ENCODE measurements at regions not wholly inside any gene's neighbourhood (a gene's known extent, or its start where the extent isn't known, plus 50 kb on each side); places are given as distances from the start of the nearest gene placed in this dataset.

- H3K9me3 ChIP-seq = no peaks in the 10 kb centered on the region
- no peak overlapping the region for H3K27ac ChIP-seq
- intact Hi-C loops (cut with DNase I; ENCODE audit: low total_unique reads) = no loop called here
- in situ Hi-C loops (cut with MboI; ENCODE audit: low pct_ligation_motif_present in 1 of 4, low pct_unique_long_range_greater_than_20kb in 1 of 4, low sequenced_read_pairs in 3 of 4) = no loop called here
- no peaks in the 10 kb centered on the region for H3K27me3 ChIP-seq
- no peaks in the 10 kb centered on the region for H3K4me1 ChIP-seq
- 58 to 89% methylated on average over 2 to 3 of the region's 3 CpGs for WGBS, 2 donors (ENCODE audit: low coverage in 1 of 2)
- no peaks in the 10 kb centered on the region for H3K36me3 ChIP-seq
- no peak for TF ChIP-seq POLR2A (IDR thresholded peaks at IDR 0.05)
- TF ChIP-seq CTCF (IDR thresholded peaks at IDR 0.05) = no peak
- TF ChIP-seq POLR2AphosphoS5 (IDR thresholded peaks at IDR 0.05) = no peak
- no peak for TF ChIP-seq EP300 (IDR thresholded peaks at IDR 0.05; ENCODE audit: low read depth)
- no peak overlapping the region for H3K4me3 ChIP-seq
- DNase-seq = no peak
These were observed 247.1 kb downstream of the RPS29 start for GRCh38 chr14:49339130-49339529.

GRCh38 chr14:49319810-49320209 is 266.4 kb downstream of the RPS29 start:
- WGBS, 2 donors (ENCODE audit: low coverage in 1 of 2) = 49 to 61% methylated on average over 3 of the region's 3 CpGs
- no peaks in the 10 kb centered on the region for H3K27me3 ChIP-seq
- in situ Hi-C loops (cut with MboI; ENCODE audit: low pct_ligation_motif_present in 1 of 4, low pct_unique_long_range_greater_than_20kb in 1 of 4, low sequenced_read_pairs in 3 of 4) = no loop called here
- no peak overlapping the region for H3K4me3 ChIP-seq
- TF ChIP-seq EP300 (IDR thresholded peaks at IDR 0.05; ENCODE audit: low read depth) = no peak
- no peak for TF ChIP-seq POLR2A (IDR thresholded peaks at IDR 0.05)
- TF ChIP-seq POLR2AphosphoS5 (IDR thresholded peaks at IDR 0.05) = no peak
- no peak for TF ChIP-seq CTCF (IDR thresholded peaks at IDR 0.05)
- no peaks in the 10 kb centered on the region for H3K36me3 ChIP-seq
- intact Hi-C loops (cut with DNase I; ENCODE audit: low total_unique reads) = no loop called here
- no peak for DNase-seq
- H3K9me3 ChIP-seq = no peaks in the 10 kb centered on the region
- H3K4me1 ChIP-seq = no peaks in the 10 kb centered on the region
- no peak overlapping the region for H3K27ac ChIP-seq

- intact Hi-C loops (cut with DNase I; ENCODE audit: low total_unique reads) (no loop called here), in situ Hi-C loops (cut with MboI; ENCODE audit: low pct_ligation_motif_present in 1 of 4, low pct_unique_long_range_greater_than_20kb in 1 of 4, low sequenced_read_pairs in 3 of 4) (no loop called here)
- H3K36me3 ChIP-seq = no peaks in the 10 kb centered on the region
- WGBS, 2 donors (ENCODE audit: low coverage in 1 of 2) = 63% methylated on average over 4 of the region's 4 CpGs; no CpG with 5 or more reads in 1 of the 2 donors
- H3K9me3 ChIP-seq = no peaks in the 10 kb centered on the region
- no peaks in the 10 kb centered on the region for H3K27me3 ChIP-seq
- no peak for TF ChIP-seq EP300 (IDR thresholded peaks at IDR 0.05; ENCODE audit: low read depth)
- DNase-seq = no peak
- H3K4me3 ChIP-seq = no peak overlapping the region
- no peaks in the 10 kb centered on the region for H3K4me1 ChIP-seq
- no peak overlapping the region for H3K27ac ChIP-seq
These were observed 270.6 kb downstream of the RPS29 start for GRCh38 chr14:49315570-49315969.

GRCh38 chr14:49314737-49315136 is 271.4 kb downstream of the RPS29 start:
- 72 to 73% methylated on average over 3 of the region's 3 CpGs for WGBS, 2 donors (ENCODE audit: low coverage in 1 of 2)
- Histone ChIP-seq H3K4me3 (no peak overlapping the region), H3K27ac (no peak overlapping the region), H3K27me3 (no peaks in the 10 kb centered on the region), H3K36me3 (no peaks in the 10 kb centered on the region), H3K4me1 (no peaks in the 10 kb centered on the region), H3K9me3 (no peaks in the 10 kb centered on the region)
- in situ Hi-C loops (cut with MboI; ENCODE audit: low pct_ligation_motif_present in 1 of 4, low pct_unique_long_range_greater_than_20kb in 1 of 4, low sequenced_read_pairs in 3 of 4) (no loop called here), intact Hi-C loops (cut with DNase I; ENCODE audit: low total_unique reads) (no loop called here)
- DNase-seq = no peak
- TF ChIP-seq EP300 (IDR thresholded peaks at IDR 0.05; ENCODE audit: low read depth) = no peak
- TF ChIP-seq POLR2A (IDR thresholded peaks at IDR 0.05) = no peak
- TF ChIP-seq CTCF (IDR thresholded peaks at IDR 0.05) = no peak
- TF ChIP-seq POLR2AphosphoS5 (IDR thresholded peaks at IDR 0.05) = no peak

GRCh38 chr14:49313108-49313507 is 273.1 kb downstream of the RPS29 start:
- intact Hi-C loops (cut with DNase I; ENCODE audit: low total_unique reads) (no loop called here), in situ Hi-C loops (cut with MboI; ENCODE audit: low pct_ligation_motif_present in 1 of 4, low pct_unique_long_range_greater_than_20kb in 1 of 4, low sequenced_read_pairs in 3 of 4) (no loop called here)
- Histone ChIP-seq H3K27ac (no peak overlapping the region), H3K36me3 (no peaks in the 10 kb centered on the region), H3K27me3 (no peaks in the 10 kb centered on the region), H3K4me3 (no peak overlapping the region), H3K4me1 (no peaks in the 10 kb centered on the region), H3K9me3 (no peaks in the 10 kb centered on the region)
- TF ChIP-seq CTCF (IDR thresholded peaks at IDR 0.05) = no peak
- TF ChIP-seq EP300 (IDR thresholded peaks at IDR 0.05; ENCODE audit: low read depth) = no peak
- no peak for DNase-seq
